Epithelial cell of esophagus (primary cell): ENCODE measurements at regions not wholly inside any gene's neighbourhood (a gene's known extent, or its start where the extent isn't known, plus 50 kb on each side); places are given as distances from the start of the nearest gene placed in this dataset.

Experiments used
- DNase-seq: peaks from one replicate; pipeline ENCODE4 v3.0.0; 2010; ENCODE audit warnings: low read depth
- H3K4me3 ChIP-seq: 2 replicates; pipeline ENCODE4 v1.5.1; 2011; ENCODE audit warnings: mild to moderate bottlenecking, low read length, control low read depth
- CTCF ChIP-seq: IDR thresholded peaks from 2 replicates; pipeline ENCODE4 v1.5.1; 2011; ENCODE audit warnings: low read depth, mild to moderate bottlenecking, low read length, control low read depth, inconsistent platforms; ENCODE audit not compliant: insufficient read depth; ENCODE audit errors: missing control alignments

GRCh38 chrX:39356119-39356807 is 555.0 kb downstream of the MID1IP1 start:
- no peak for DNase-seq
- no peak overlapping the region for H3K4me3 ChIP-seq

GRCh38 chrX:39360101-39360500 is 558.8 kb downstream of the MID1IP1 start:
- TF ChIP-seq CTCF, result no peak
- no peak overlapping the region for H3K4me3 ChIP-seq
- DNase-seq, result no peak

More at GRCh38 chrX:39356119-39356807, 555.0 kb downstream of the MID1IP1 start:
- no peak for TF ChIP-seq CTCF

- no peak overlapping the region for H3K4me3 ChIP-seq
- no peak for DNase-seq
- no peak for TF ChIP-seq CTCF
These were observed 560.5 kb downstream of the MID1IP1 start for GRCh38 chrX:39361736-39362135.

- no peak for TF ChIP-seq CTCF
- no peak for DNase-seq
- no peak overlapping the region for H3K4me3 ChIP-seq
These were observed 566.2 kb downstream of the MID1IP1 start for GRCh38 chrX:39367416-39367815.

GRCh38 chrX:39372115-39372514 is 570.9 kb downstream of the MID1IP1 start:
- no peak overlapping the region for H3K4me3 ChIP-seq
- no peak for TF ChIP-seq CTCF
- DNase-seq, result no peak

GRCh38 chrX:39377157-39377556 is 575.9 kb downstream of the MID1IP1 start:
- no peak for TF ChIP-seq CTCF
- DNase-seq, result no peak
- H3K4me3 ChIP-seq, result no peak overlapping the region

GRCh38 chrX:39377773-39378172 is 576.5 kb downstream of the MID1IP1 start:
- no peak for TF ChIP-seq CTCF
- DNase-seq, result no peak
- H3K4me3 ChIP-seq, result no peak overlapping the region
